Lower leg skin (tissue), 3 donors: ENCODE measurements at regions not wholly inside any gene's neighbourhood (a gene's known extent, or its start where the extent isn't known, plus 50 kb on each side); places are given as distances from the start of the nearest gene placed in this dataset.

Source experiments
- CTCF ChIP-seq, 3 donors: fragments of 450-650 bp; IDR thresholded peaks; one replicate each; pipeline ENCODE4 v1.5.1; 2016; ENCODE audit warnings: antibody characterized with exemption in 3 of 3, mild to moderate bottlenecking in 3 of 3, moderate library complexity in 2 of 3
- POLR2A ChIP-seq, 2 donors: fragments of 450-650 bp; IDR thresholded peaks; one replicate each; pipeline ENCODE4 v1.6.1; 2016 to 2017; ENCODE audit warnings: antibody characterized with exemption in 2 of 2, mild to moderate bottlenecking in 1 of 2, moderate library complexity in 1 of 2

GRCh38 chr16:86977076-86977676 lies 340.0 kb downstream of the C16orf95 start:
- no peak for TF ChIP-seq CTCF (IDR thresholded peaks at IDR 0.05)
- TF ChIP-seq POLR2A (IDR thresholded peaks at IDR 0.05) = no peak
